GM18511 (cell line): ENCODE measurements at regions not wholly inside any gene's neighbourhood (a gene's known extent, or its start where the extent isn't known, plus 50 kb on each side); places are given as distances from the start of the nearest gene placed in this dataset.

Experiments
- ATAC-seq: cut with Tn5 transposase; IDR thresholded peaks from one replicate; pipeline ENCODE4 v1.9.1; 2021; ENCODE audit warnings: mild to moderate bottlenecking, moderate library complexity; ENCODE audit not compliant: unreplicated experiment

- ATAC-seq: no peak
Observed at GRCh38 chr15:66941791-66942190, 123.6 kb upstream of the SMAD3 start.

- ATAC-seq: no peak
Observed at GRCh38 chr15:66942649-66943390, 122.6 kb upstream of the SMAD3 start.

DNA sequence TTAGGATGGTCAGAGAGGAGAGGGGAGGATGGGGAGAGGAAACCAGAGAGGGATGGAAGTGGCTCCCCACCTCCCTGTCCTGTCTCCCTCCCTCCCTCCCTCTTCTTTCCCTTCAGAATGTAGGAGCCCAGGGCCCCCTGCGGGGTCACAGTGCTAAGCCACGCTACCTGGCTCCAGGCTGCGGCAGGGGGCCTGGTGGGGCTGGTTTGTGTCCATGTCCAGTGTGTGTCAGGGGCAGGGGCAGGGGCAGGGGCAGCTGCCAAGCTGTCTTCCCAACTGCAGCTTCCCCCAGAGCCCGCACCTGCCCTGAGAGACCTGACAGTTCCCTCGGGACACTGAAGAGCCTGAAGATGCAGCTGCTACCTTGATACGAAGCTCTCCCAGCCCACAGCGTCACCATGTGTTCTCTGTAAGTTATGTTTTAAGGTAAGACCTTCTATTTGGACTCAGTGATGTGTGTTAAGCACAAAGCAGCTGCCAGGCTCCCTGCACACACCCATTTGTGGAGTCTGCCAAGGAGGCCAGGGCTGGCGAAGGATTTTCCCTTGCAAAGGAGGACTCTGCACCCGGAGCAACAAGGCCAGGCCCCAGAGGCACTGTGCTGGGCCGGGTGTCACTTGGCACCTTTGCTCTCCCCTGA lies 121.8 kb upstream of the SMAD3 start:
- ATAC-seq: no peak

DNA sequence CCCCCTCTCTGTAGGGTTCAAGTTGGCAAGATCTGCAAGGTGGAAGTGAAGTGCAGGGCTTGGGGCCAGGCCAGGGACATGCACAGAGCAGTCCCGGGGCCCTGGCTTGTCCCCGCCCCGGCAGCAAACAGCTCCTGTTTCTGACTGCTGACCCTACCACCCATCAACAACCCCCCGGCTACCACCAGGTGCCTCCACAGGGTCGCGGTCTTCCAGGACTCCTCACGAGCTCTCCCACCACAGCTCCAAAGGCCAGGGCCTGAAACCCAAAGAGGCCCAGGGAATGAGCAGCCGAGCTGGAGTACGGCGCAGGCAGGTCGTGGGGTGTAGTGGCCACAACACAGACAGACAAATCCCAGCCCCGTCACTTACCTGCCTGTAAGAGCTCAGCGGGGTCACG lies 121.3 kb upstream of the SMAD3 start:
- no peak for ATAC-seq

DNA sequence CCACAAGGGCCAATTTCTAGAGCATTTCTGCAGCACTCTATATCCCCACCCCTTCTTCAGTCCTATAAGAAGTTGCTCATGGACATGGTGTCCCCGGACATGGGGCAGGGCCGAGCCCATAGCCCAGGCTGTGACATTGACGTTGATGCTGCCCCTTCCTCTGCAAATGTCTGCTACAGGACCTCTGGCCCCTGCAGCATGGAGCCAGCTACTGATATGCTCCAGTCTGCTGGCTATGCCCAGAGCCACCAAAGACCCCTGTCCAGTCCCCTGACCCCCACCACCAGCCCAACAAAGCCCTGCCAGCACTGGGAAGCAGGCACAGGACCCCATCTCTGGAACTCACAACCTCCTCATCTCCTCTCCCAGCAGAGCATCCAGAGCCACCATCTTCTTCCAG lies 120.1 kb upstream of the SMAD3 start:
- ATAC-seq: no peak

- no peak for ATAC-seq
Observed at GRCh38 chr15:66945842-66946241, 119.6 kb upstream of the SMAD3 start.

GRCh38 chr15:66946578-66947164 lies 118.7 kb upstream of the SMAD3 start:
- ATAC-seq: no peak

DNA sequence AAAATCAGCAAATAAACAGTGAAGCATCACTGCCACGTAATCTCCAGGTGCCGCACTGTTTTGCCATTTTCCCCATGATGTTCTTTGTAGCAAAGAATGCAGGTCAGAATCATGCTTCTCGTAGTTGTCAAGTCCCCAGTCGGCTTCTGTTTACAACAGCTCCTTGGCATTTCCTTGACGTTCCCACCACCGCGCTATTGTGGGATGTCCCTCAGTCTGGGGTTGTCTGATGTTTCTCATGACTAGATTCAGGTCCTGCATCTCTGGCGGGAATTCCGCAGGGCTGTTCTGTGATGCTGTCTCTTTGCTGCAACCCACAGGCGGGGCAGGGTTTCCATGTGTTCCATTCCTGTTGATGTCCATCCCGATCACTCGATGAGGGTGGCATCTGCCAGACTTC lies 117.9 kb upstream of the SMAD3 start:
- ATAC-seq: no peak

DNA sequence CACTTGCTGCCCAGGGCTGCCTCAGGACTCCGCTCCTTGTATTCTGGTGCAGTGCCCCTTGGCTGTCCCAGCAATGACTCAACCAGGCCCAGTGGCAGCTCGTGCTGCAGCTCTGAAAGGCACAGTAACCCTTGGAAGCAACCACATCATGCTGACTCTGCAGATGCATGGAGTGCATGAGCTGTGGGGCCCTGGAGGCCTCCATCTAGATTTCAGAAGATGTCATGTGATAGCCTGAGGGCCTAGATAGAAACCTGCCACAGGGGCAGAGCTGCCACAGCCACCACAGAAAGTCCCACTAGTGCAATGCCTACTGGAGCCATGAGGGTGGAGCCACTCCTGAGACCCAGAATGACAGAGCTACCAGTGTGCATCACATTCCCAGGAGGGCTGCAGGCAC lies 117.1 kb upstream of the SMAD3 start:
- ATAC-seq: no peak

GRCh38 chr15:66950114-66950513 lies 115.3 kb upstream of the SMAD3 start:
- no peak for ATAC-seq

GRCh38 chr15:66951531-66952320 lies 113.7 kb upstream of the SMAD3 start:
- no peak for ATAC-seq

- ATAC-seq: no peak
Observed at GRCh38 chr15:66952756-66953522, 112.5 kb upstream of the SMAD3 start.

GRCh38 chr15:66953523-66954229 lies 111.7 kb upstream of the SMAD3 start:
- ATAC-seq: no peak

GRCh38 chr15:66954601-66955000 lies 110.8 kb upstream of the SMAD3 start:
- ATAC-seq: no peak

DNA sequence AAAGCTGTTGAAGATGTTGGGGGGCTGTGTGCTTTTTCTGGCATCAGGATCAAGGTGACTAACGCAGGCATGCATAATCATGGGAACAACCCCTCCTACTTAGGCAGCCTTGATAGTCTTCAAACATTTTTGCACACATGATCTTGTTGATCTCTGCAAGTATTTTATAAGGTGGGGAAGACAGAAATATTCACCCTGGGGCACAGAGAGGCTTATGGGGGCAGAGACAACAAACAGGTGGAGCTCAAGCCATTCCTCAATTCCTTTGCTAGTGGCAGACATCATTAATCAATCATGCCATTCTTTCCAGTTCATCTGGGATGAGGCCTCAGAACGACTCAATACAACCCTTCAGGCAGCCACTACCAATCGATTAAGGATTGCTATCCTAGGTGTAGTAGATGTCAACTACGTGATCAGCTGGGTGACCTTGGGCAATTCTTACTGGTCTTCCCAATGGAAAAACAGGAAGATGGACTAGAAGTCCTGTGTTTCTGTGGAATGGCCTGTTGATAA lies 110.3 kb upstream of the SMAD3 start:
- no peak for ATAC-seq

DNA sequence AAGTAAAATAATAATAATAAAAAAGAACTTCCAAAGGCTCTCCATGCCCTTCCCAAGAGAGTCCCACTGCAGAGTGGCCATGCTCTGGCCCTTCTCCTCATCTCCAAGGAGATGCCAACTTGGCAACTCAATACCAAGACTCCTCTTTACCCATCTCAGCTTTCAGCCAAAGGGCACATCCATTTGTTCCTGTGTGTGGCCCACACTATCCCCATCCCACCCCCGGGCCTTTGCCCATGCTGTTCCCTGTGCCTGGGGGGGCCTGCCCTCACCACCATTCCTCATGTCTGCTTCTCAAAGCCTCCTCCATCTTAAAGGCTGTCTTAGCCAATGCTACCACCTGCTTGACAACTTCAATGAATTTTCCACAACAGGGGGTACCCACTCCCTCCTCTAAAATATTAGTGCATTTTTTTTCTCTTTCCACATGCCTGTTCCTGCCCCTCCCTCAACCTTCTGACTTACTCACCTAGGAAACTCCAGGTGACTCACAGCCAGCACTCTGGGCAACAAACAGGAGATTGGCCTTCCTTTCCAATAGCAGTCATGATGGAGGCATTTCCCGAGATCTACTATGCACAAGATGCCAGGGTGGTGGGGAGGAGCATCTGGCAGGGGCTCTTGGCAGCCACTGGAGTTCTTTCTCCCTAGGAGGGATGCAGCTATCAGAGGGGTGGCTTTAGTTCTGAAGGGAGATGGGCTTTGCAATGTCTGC lies 109.4 kb upstream of the SMAD3 start:
- no peak for ATAC-seq

GRCh38 chr15:66956672-66957430 lies 108.6 kb upstream of the SMAD3 start:
- ATAC-seq: no peak

GRCh38 chr15:66957431-66957720 lies 108.0 kb upstream of the SMAD3 start:
- no peak for ATAC-seq

- no peak for ATAC-seq
Observed at GRCh38 chr15:66959066-66959465, 106.3 kb upstream of the SMAD3 start.
